WERI-Rb-1 (cell line): ENCODE measurements at regions not wholly inside any gene's neighbourhood (a gene's known extent, or its start where the extent isn't known, plus 50 kb on each side); places are given as distances from the start of the nearest gene placed in this dataset.

ENCODE experiments used
- DNase-seq: peaks from one replicate; pipeline ENCODE4 v3.0.0-alpha.2; 2020
- H3K27ac ChIP-seq: fragments of 250-450 bp; sonication (Bioruptor Pico); 2 replicates; pipeline ENCODE4 v1.5.1; 2020; ENCODE audit warnings: mild to moderate bottlenecking, moderate library complexity
- H3K27me3 ChIP-seq: fragments of 250-450 bp; sonication (Bioruptor Pico); 2 replicates; pipeline ENCODE4 v1.5.1; 2021; ENCODE audit warnings: mild to moderate bottlenecking, low read depth, moderate library complexity; ENCODE audit not compliant: insufficient read depth, severe bottlenecking
- H3K36me3 ChIP-seq: fragments of 250-450 bp; sonication (Bioruptor Pico); 2 replicates; pipeline ENCODE4 v1.5.1; 2020; ENCODE audit warnings: mild to moderate bottlenecking, moderate library complexity
- H3K4me3 ChIP-seq: 2 replicates; pipeline ENCODE4 v1.5.1; 2011; ENCODE audit warnings: low read depth, mild to moderate bottlenecking, control low read depth, low read length
- H3K9me3 ChIP-seq: fragments of 250-450 bp; sonication (Bioruptor Pico); 2 replicates; pipeline ENCODE4 v1.5.1; 2021; ENCODE audit warnings: mild to moderate bottlenecking, moderate library complexity; ENCODE audit not compliant: severe bottlenecking
- CTCF ChIP-seq: IDR thresholded peaks from 2 replicates; pipeline ENCODE4 v1.5.1; 2011; ENCODE audit warnings: low read depth, mild to moderate bottlenecking, control low read depth, inconsistent platforms, low read length

GRCh38 chr13:21998279-21998990 lies 327.6 kb downstream of the FGF9 start:
- Histone ChIP-seq H3K27me3 (peaks cover 97% of the 10 kb centered on the region), H3K36me3 (no peaks in the 10 kb centered on the region), H3K4me3 (no peak overlapping the region), H3K9me3 (no peaks in the 10 kb centered on the region), H3K27ac (no peak overlapping the region)
- DNase-seq: no peak
- no peak for TF ChIP-seq CTCF

- no peaks in the 10 kb centered on the region for H3K36me3 ChIP-seq
- TF ChIP-seq CTCF: no peak
- H3K4me3 ChIP-seq: no peak overlapping the region
- H3K27ac ChIP-seq: no peak overlapping the region
- no peaks in the 10 kb centered on the region for H3K9me3 ChIP-seq
- peaks cover 97% of the 10 kb centered on the region for H3K27me3 ChIP-seq
- no peak for DNase-seq
Measured at GRCh38 chr13:21999666-22000065, 328.8 kb downstream of the FGF9 start.

- no peak for TF ChIP-seq CTCF
- Histone ChIP-seq H3K9me3 (no peaks in the 10 kb centered on the region), H3K27me3 (peaks cover 98% of the 10 kb centered on the region), H3K36me3 (no peaks in the 10 kb centered on the region), H3K4me3 (no peak overlapping the region), H3K27ac (no peak overlapping the region)
- no peak for DNase-seq
Measured at GRCh38 chr13:22000191-22000590, 329.3 kb downstream of the FGF9 start.

GRCh38 chr13:22001336-22001735 lies 330.5 kb downstream of the FGF9 start:
- no peaks in the 10 kb centered on the region for H3K9me3 ChIP-seq
- no peak overlapping the region for H3K27ac ChIP-seq
- H3K36me3 ChIP-seq: no peaks in the 10 kb centered on the region
- DNase-seq: no peak
- no peak for TF ChIP-seq CTCF
- peaks cover 99% of the 10 kb centered on the region for H3K27me3 ChIP-seq
- H3K4me3 ChIP-seq: no peak overlapping the region

DNA sequence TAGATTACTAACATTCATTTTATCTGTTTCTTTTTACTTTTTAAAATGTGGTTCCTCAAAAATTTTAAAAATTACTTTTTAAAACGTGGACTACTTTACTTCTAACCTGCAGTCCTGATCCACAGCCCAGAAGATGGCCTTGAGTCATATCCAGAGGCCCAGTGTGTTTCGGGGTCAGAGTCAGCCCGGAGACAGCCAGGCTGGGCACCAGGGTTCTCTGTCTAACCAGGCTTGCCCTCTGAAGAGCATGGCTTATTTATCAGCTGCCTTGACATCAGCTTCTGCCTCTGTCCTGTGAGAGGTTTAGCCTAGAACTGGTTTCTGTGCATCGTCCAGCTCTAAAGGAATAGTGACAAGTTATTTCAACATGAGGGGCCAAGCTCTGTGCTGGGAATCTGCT lies 332.0 kb downstream of the FGF9 start:
- DNase-seq: no peak
- H3K27me3 ChIP-seq: peaks cover 100% of the 10 kb centered on the region
- H3K4me3 ChIP-seq: no peak overlapping the region
- no peak for TF ChIP-seq CTCF
- H3K27ac ChIP-seq: no peak overlapping the region
- no peaks in the 10 kb centered on the region for H3K36me3 ChIP-seq
- no peaks in the 10 kb centered on the region for H3K9me3 ChIP-seq

GRCh38 chr13:22009500-22009899 lies 338.6 kb downstream of the FGF9 start:
- Histone ChIP-seq H3K36me3 (no peaks in the 10 kb centered on the region), H3K27ac (no peak overlapping the region), H3K27me3 (peaks cover 100% of the 10 kb centered on the region), H3K4me3 (no peak overlapping the region), H3K9me3 (no peaks in the 10 kb centered on the region)
- no peak for TF ChIP-seq CTCF
- DNase-seq: no peak
